ENCODE measurements at regions not wholly inside any gene's neighbourhood (a gene's known extent, or its start where the extent isn't known, plus 50 kb on each side); places are given as distances from the start of the nearest gene placed in this dataset.

- H3K36me3 Mint-ChIP-seq = no peaks in the 10 kb centered on the region
These were observed 685.8 kb upstream of the HS6ST1 start for GRCh38 chr2:129004485-129004884.

DNA sequence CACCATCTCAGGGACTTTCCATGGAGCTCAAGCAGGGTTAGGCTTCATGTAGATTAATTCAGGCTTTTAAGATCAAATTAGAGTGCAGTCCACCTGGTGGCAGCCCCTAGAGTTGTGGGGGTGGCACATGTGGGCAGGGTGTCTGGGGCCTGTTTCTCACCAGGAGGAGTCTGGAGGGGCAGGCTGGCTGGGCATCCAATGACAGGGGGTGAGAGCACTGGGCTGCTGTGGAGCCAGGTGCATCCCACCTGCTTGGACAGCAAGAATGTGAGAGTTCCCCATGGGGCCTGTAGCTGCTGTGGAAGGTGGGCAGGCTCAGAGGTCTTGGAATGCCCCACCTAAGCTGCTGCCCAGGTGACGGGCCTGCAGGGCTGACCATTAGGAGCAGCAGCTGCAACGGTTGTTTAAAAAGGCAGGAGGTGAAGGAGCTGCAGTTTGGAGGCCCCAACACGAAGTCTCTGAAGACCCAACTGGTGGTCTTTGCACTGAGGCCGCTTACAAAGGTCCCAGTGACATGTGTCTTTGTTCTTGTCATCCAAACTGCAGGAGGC, 686.3 kb upstream of the HS6ST1 start:
- no peak overlapping the region for H3K4me3 Mint-ChIP-seq
- DNase-seq = no peak
- H3K27ac Mint-ChIP-seq = no peak overlapping the region
- no peaks in the 10 kb centered on the region for H3K4me1 Mint-ChIP-seq
- no peaks in the 10 kb centered on the region for H3K36me3 Mint-ChIP-seq
- peaks cover 6% of the 10 kb centered on the region for H3K27me3 Mint-ChIP-seq
- no peaks in the 10 kb centered on the region for H3K9me3 Mint-ChIP-seq

More at GRCh38 chr2:129004485-129004884, 685.8 kb upstream of the HS6ST1 start:
- H3K27me3 Mint-ChIP-seq = peaks cover 6% of the 10 kb centered on the region
- H3K27ac Mint-ChIP-seq = no peak overlapping the region
- no peaks in the 10 kb centered on the region for H3K4me1 Mint-ChIP-seq
- H3K9me3 Mint-ChIP-seq = no peaks in the 10 kb centered on the region
- no peak overlapping the region for H3K4me3 Mint-ChIP-seq
- no peak for DNase-seq

GRCh38 chr2:129006135-129006886, 687.6 kb upstream of the HS6ST1 start:
- Mint-ChIP-seq H3K9me3 (no peaks in the 10 kb centered on the region), H3K4me3 (no peak overlapping the region), H3K27ac (no peak overlapping the region), H3K4me1 (no peaks in the 10 kb centered on the region), H3K27me3 (peaks cover 6% of the 10 kb centered on the region), H3K36me3 (no peaks in the 10 kb centered on the region)
- no peak for DNase-seq

DNA sequence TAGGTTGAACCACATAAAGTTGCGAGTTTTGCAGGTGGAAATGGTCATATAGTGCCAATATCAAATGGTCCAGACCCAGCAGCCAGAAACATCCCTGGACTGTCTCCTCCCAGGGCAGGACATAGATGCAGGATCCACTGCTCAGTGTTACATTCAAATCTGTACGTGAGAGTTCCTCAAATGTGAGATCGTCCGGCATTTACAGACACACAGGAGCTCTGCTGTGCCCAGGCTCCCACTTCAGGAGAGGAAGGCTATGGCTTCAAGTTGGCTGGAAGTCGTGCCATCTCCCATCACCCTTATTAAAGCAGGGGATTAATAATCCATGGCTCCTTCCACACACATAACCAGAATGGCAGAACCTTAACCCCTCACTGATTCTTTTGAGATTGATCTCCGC, 688.2 kb upstream of the HS6ST1 start:
- no peaks in the 10 kb centered on the region for H3K36me3 Mint-ChIP-seq
- H3K4me3 Mint-ChIP-seq = no peak overlapping the region

DNA sequence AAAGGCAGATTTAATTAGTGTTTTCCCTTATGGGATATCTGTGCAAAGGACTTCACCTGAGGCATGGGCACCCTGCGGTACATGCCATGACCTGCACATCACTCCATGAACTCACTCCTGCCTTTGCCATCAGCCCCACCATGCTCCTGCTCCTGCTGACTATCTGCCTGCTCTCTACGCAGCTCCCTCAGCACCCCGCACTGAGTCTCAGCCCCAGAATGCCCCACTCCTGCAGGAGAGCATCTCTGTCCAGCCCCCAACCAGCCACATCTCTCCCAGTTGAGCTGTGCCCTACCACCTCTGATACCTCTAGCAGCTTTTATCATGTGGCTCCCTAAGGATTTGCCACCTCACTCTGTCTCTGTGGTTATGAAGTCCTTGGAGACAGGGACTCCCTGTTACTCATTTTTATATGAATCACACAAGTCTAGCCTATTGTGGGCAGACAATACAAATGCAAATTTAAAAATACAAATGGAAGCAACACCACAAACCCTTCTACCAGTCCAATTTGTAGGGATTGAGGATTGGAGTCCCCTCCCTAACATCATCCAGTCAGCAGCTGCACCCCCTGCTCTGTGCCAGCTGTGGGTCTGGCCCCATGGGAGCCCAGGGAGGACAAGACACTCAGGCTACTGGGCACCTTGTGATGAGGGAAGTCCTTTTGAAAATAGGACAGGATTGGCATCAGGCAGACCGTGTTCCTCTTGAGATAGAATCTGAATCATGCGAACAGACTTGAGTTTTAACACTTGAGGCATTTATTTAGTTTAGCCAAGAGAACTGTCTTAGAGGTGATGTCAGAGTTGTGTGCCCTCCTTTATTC, 689.6 kb upstream of the HS6ST1 start:
- H3K27ac Mint-ChIP-seq = no peak overlapping the region
- H3K9me3 Mint-ChIP-seq = no peaks in the 10 kb centered on the region
- peaks cover 6% of the 10 kb centered on the region for H3K27me3 Mint-ChIP-seq
- no peaks in the 10 kb centered on the region for H3K36me3 Mint-ChIP-seq
- no peak for DNase-seq
- no peaks in the 10 kb centered on the region for H3K4me1 Mint-ChIP-seq
- H3K4me3 Mint-ChIP-seq = no peak overlapping the region

More for the DNA sequence above, 688.2 kb upstream of the HS6ST1 start:
- H3K4me1 Mint-ChIP-seq = no peaks in the 10 kb centered on the region
- H3K9me3 Mint-ChIP-seq = no peaks in the 10 kb centered on the region
- no peak overlapping the region for H3K27ac Mint-ChIP-seq
- H3K27me3 Mint-ChIP-seq = peaks cover 6% of the 10 kb centered on the region
- DNase-seq = no peak

DNA sequence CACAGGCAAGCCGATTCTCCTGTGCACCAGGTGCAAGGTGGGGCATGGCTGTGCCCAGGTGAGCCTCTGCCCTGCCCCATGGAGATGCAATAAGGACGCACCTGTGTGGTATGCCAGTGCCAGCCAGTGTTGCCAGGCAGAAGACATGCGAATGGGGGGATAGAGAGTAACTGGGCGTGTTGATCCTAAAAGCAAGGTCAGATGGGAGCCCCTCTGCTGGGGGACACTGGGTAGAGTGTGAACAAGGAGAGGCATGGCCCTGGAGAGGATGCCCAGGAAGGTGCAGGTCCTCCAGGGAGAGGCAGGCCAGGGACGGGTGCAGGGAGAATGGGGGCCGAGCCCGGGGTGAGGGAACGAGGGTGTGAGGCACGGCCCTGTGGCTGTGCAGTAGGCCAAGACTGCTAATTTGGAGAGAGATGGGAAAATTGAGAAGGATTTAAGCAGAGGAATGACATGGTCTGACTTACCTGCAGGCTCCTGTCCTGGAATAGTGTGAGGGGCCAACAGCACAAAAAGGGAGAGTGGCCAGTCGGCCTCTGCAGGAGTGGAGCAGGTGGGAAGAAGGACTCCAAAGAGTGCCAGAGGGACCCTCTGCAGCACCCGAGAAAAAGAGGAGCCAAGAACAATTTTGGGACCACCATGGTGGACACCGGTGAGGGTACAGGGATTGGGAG, 690.4 kb upstream of the HS6ST1 start:
- H3K4me3 Mint-ChIP-seq = no peak overlapping the region
- no peak for DNase-seq
- H3K27me3 Mint-ChIP-seq = peaks cover 6% of the 10 kb centered on the region
- H3K9me3 Mint-ChIP-seq = no peaks in the 10 kb centered on the region
- H3K36me3 Mint-ChIP-seq = no peaks in the 10 kb centered on the region
- no peaks in the 10 kb centered on the region for H3K4me1 Mint-ChIP-seq
- H3K27ac Mint-ChIP-seq = no peak overlapping the region

- H3K4me3 Mint-ChIP-seq = no peak overlapping the region
These were observed 691.0 kb upstream of the HS6ST1 start for GRCh38 chr2:129009555-129010146.

DNA sequence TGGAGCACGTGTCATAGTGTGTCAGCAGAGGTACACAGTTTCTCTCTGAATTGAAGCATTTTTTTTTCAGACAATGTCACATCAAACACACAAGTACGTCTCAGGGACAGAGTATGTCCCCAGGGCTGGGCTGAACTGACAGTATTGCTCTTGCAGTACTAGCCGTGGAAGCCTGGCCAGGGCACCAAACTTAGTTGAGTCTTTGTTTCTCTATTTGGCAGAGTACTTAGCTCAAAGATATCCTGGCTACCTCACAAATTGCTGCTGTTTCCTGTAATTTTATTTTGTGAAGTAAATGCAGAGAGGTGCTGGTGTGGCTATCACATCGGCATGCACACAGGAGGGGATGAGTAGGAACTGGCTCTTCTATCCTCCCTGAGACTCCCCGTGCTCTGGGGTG, 691.6 kb upstream of the HS6ST1 start:
- DNase-seq = no peak
- Mint-ChIP-seq H3K27me3 (peaks cover 6% of the 10 kb centered on the region), H3K4me1 (no peaks in the 10 kb centered on the region), H3K9me3 (no peaks in the 10 kb centered on the region), H3K4me3 (no peak overlapping the region), H3K36me3 (no peaks in the 10 kb centered on the region), H3K27ac (no peak overlapping the region)

More at GRCh38 chr2:129009555-129010146, 691.0 kb upstream of the HS6ST1 start:
- no peak for DNase-seq
- Mint-ChIP-seq H3K4me1 (no peaks in the 10 kb centered on the region), H3K27ac (no peak overlapping the region), H3K36me3 (no peaks in the 10 kb centered on the region), H3K27me3 (peaks cover 6% of the 10 kb centered on the region), H3K9me3 (no peaks in the 10 kb centered on the region)

GRCh38 chr2:129011466-129012061, 692.9 kb upstream of the HS6ST1 start:
- Mint-ChIP-seq H3K27me3 (peaks cover 6% of the 10 kb centered on the region), H3K4me1 (no peaks in the 10 kb centered on the region), H3K9me3 (no peaks in the 10 kb centered on the region), H3K27ac (no peak overlapping the region), H3K36me3 (no peaks in the 10 kb centered on the region), H3K4me3 (no peak overlapping the region)
- DNase-seq = no peak

GRCh38 chr2:129014432-129014831, 695.8 kb upstream of the HS6ST1 start:
- no peaks in the 10 kb centered on the region for H3K27me3 Mint-ChIP-seq
- H3K36me3 Mint-ChIP-seq = no peaks in the 10 kb centered on the region
- H3K27ac Mint-ChIP-seq = no peak overlapping the region
- H3K9me3 Mint-ChIP-seq = no peaks in the 10 kb centered on the region
- no peak overlapping the region for H3K4me3 Mint-ChIP-seq
- no peaks in the 10 kb centered on the region for H3K4me1 Mint-ChIP-seq
- no peak for DNase-seq

- no peak for DNase-seq
- H3K4me1 Mint-ChIP-seq = no peaks in the 10 kb centered on the region
- no peaks in the 10 kb centered on the region for H3K36me3 Mint-ChIP-seq
- no peaks in the 10 kb centered on the region for H3K27me3 Mint-ChIP-seq
- no peak overlapping the region for H3K4me3 Mint-ChIP-seq
- no peak overlapping the region for H3K27ac Mint-ChIP-seq
- no peaks in the 10 kb centered on the region for H3K9me3 Mint-ChIP-seq
These were observed 697.0 kb upstream of the HS6ST1 start for GRCh38 chr2:129015397-129016285.

DNA sequence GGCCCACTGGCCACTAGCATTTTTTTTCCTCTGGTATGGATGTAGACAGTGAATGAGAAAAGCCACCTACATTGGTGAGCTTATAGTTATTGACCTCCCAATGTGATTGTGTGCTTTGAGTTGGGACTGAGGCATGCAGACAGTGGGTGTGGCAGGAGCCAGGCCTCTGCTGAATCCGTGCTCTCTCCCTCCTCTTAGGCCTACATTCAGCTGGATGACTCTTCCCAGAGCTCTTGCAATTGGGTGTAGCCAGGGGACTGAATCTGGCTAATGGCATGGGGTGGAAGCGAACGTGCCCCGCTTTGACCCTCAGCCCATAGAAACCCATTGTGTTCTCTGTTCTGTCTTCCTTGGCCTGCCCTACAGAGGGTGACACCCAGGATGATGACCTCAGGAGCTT, 698.3 kb upstream of the HS6ST1 start:
- H3K4me1 Mint-ChIP-seq = no peaks in the 10 kb centered on the region
- no peaks in the 10 kb centered on the region for H3K27me3 Mint-ChIP-seq
- no peak overlapping the region for H3K27ac Mint-ChIP-seq
- H3K4me3 Mint-ChIP-seq = no peak overlapping the region
- no peak for DNase-seq
- no peaks in the 10 kb centered on the region for H3K9me3 Mint-ChIP-seq
- H3K36me3 Mint-ChIP-seq = no peaks in the 10 kb centered on the region

DNA sequence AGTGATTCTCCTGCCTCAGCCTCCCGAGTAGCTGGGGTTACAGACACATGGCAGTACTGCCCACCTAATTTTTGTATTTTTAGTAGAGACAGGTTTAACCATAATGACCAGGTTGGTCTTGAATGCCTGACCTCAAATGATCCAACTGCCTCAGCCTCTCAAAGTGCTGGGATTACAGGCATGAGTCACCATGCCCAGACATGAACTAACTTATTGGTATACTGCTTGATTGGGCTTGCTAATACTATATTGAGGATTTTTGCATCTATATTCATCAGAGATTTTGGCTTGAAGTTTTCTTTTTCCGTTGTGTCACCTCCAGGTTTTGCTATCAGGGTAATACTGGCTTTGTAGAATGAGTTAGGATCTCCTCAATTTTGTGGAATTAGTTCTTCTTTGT, 706.1 kb upstream of the HS6ST1 start:
- H3K36me3 Mint-ChIP-seq = no peaks in the 10 kb centered on the region
- H3K4me1 Mint-ChIP-seq = no peaks in the 10 kb centered on the region
- no peak overlapping the region for H3K4me3 Mint-ChIP-seq
- H3K27ac Mint-ChIP-seq = no peak overlapping the region
- no peaks in the 10 kb centered on the region for H3K9me3 Mint-ChIP-seq
- DNase-seq = no peak
- H3K27me3 Mint-ChIP-seq = peaks cover 7% of the 10 kb centered on the region

DNA sequence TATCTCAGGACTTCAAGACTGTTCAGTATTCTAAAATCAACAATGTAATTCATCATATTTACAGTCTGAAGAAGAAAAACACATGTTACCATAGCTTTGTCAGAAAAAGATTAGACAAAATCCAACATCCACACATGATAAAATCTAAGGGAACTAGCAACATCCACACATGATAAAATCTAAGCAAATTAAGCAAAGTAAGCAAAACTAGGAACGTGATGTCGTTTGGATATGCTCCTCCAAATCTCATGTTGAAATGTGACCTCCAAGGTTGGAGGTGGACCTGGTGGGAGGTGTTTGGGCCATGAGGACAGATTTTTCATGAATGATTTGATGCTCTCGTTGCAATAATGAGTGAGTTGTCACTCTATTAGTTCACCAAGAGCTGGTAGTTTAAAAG, 717.3 kb upstream of the HS6ST1 start:
- no peak for DNase-seq
- Mint-ChIP-seq H3K4me1 (no peaks in the 10 kb centered on the region), H3K36me3 (no peaks in the 10 kb centered on the region), H3K9me3 (peaks cover 3% of the 10 kb centered on the region), H3K27ac (no peak overlapping the region), H3K27me3 (no peaks in the 10 kb centered on the region), H3K4me3 (no peak overlapping the region)

Data from activated naive CD8-positive, alpha-beta T cell treated with anti-CD3 and anti-CD28 coated beads for 36 hours (primary cell).